ENCODE measurements at regions not wholly inside any gene's neighbourhood (a gene's known extent, or its start where the extent isn't known, plus 50 kb on each side); places are given as distances from the start of the nearest gene placed in this dataset.

DNA sequence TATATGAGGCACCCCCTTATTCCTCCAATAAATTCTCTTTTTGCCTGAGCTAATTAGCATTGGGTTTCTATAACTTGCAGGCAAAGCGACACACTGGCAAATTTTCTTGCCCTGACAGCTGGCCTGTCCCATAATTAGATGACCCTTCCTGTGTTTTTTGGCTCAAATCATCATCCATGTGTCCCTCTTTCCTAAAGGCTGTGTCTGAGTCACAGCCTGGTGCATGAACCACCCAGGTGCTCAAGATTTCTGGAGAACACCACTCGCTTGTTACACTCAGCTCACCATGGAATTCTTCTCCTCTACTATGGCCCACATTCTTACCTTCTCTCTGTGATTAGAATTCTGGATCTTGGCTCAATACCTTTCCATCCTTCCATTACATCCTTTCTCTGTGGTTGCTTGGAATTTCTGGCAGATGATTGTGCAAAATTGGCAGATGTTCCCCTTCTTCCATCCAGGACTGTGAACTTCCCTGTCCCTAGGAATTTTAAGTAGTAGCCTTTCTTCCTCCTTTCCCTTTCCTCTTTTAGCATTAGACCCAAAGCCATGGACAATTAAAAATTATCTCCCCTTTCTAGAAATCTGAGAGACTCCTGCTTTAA is 116.0 kb upstream of the ANKRD1 start:
- intact Hi-C loops (cut with micrococcal nuclease) = no loop called here
- Mint-ChIP-seq H3K27ac (no peak overlapping the region), H3K27me3 (peaks cover 4% of the 10 kb centered on the region), H3K9me3 (peaks cover 8% of the 10 kb centered on the region), H3K4me1 (ENCODE audit: low read depth) (peaks cover 26% of the 10 kb centered on the region), H3K36me3 (ENCODE audit: low read depth) (no peaks in the 10 kb centered on the region), H3K4me3 (no peak overlapping the region)

DNA sequence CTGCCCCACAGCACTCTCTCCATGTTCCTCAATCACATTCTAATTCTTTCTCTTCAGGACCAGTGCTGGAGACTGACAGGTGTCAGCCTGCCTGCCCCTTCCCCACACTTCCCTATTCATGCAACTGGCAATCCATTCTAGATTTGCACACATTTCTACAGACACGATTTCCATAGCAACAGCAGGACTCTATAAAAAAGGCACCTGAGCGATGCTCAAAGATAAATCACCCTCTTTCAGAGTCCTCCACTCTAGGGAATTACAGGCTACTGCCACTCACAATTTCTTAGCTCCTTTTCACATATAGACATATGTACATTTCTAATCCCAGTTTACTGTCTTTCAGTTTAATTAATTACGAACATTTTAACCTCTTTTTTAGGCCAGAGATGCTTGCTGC is 118.1 kb upstream of the ANKRD1 start:
- intact Hi-C loops (cut with micrococcal nuclease) = no loop called here

DNA sequence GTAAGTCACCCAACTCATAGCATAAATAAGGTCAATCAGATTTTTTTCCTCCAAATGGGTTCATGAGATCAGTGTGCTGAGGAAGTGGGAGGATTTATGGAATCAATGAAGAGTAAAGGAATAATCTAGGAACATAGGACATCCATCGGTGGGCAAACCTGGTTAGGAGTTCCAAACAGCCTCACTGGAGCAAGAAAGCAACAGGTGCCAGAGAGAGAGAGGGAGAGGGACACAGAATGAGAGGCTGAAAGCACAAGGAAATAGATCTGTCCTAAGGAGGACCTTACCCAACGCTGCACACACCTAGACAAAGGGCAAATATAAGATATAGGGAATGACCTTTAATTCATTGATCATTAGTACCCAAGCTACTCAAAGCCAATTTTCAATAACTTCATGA is 119.5 kb upstream of the ANKRD1 start:
- H3K9me3 Mint-ChIP-seq = no peaks in the 10 kb centered on the region
- H3K36me3 Mint-ChIP-seq (ENCODE audit: low read depth) = no peaks in the 10 kb centered on the region
- intact Hi-C loops (cut with micrococcal nuclease) = no loop called here
- no peak overlapping the region for H3K27ac Mint-ChIP-seq
- H3K27me3 Mint-ChIP-seq = peaks cover 2% of the 10 kb centered on the region
- peaks cover 8% of the 10 kb centered on the region for H3K4me1 Mint-ChIP-seq (ENCODE audit: low read depth)
- H3K4me3 Mint-ChIP-seq = no peak overlapping the region

More for the DNA sequence above, 118.1 kb upstream of the ANKRD1 start:
- peaks cover 2% of the 10 kb centered on the region for H3K27me3 Mint-ChIP-seq
- H3K9me3 Mint-ChIP-seq = peaks cover 7% of the 10 kb centered on the region
- no peak overlapping the region for H3K27ac Mint-ChIP-seq
- no peak overlapping the region for H3K4me3 Mint-ChIP-seq
- H3K36me3 Mint-ChIP-seq (ENCODE audit: low read depth) = no peaks in the 10 kb centered on the region
- H3K4me1 Mint-ChIP-seq (ENCODE audit: low read depth) = peaks cover 16% of the 10 kb centered on the region

DNA sequence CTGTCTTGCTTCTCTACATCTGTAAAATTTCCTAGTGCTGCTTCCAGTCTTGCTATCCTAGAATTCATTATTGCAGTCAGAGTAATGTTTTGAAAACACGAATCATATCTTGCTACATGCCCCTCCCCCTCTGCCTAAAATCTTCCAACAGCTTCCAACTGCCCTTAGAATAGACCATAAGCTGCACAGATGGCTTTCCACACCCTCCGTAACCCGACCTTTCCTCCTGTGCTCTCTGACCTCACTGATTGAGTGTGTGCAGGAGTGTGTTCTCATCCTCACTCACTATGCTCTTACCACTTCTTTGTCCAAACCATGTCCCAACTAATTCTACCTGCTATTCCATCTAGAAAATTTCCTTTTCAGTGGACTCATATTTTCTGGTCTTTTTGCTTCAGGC is 121.2 kb upstream of the ANKRD1 start:
- intact Hi-C loops (cut with micrococcal nuclease) = no loop called here
- Mint-ChIP-seq H3K4me1 (ENCODE audit: low read depth) (peaks cover 4% of the 10 kb centered on the region), H3K27me3 (peaks cover 2% of the 10 kb centered on the region), H3K4me3 (no peak overlapping the region), H3K36me3 (ENCODE audit: low read depth) (no peaks in the 10 kb centered on the region), H3K27ac (no peak overlapping the region), H3K9me3 (no peaks in the 10 kb centered on the region)

DNA sequence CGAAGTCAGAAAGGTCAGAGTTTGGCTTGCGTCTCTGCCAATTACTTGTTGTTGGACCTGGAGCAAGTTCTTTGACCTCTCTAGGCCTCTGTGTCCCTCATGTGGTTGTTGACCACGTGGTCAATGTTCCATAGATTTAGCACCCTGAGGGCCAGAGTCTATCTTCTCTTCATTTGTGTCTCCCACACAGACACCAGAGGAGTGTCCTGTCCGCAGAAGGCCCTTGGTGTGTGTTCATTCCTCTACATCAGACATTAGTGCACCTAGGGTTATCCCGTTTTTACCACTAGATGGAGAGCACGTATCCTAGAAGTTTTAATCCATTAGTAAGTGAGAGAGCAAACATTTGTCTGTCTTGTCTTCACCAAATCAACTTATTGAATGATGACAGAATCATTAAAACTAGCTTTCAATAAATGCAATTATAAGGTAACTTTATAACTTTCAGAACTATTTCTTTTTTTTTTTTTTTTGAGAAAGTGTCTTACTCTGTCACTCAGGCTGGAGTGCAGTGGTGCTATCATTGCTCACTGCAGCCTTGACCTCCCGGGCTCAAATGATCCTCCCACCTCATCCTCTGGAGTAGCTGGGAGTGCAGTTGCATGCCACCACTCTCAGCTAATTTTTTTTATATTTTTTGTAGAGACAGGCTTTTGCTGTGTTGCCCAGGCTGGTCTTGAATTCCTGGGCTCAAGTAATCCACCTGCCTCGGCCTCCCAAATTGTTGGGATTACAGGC is 122.5 kb upstream of the ANKRD1 start:
- Mint-ChIP-seq H3K27ac (no peak overlapping the region), H3K9me3 (no peaks in the 10 kb centered on the region), H3K4me3 (no peak overlapping the region), H3K36me3 (ENCODE audit: low read depth) (no peaks in the 10 kb centered on the region), H3K4me1 (ENCODE audit: low read depth) (no peaks in the 10 kb centered on the region), H3K27me3 (peaks cover 2% of the 10 kb centered on the region)
- intact Hi-C loops (cut with micrococcal nuclease) = no loop called here

DNA sequence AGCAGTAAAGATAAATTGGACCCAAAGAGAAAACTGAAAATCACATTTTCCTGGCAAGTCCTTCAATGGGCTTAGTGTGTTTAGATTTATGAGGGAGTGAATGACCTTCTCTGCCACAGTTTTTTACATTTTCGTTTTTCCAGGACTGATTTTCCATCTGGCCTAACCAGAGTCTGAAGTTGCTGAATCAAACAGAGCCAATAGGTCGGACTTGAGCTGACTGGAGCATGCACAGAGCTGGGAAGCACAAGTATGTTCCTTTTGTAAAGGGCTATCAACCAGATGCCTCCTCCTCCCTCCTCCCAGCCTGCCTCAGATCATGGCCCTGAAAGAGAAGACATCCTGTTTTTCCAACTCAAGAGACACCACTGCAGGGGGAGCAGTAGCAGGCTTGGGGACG is 126.0 kb upstream of the ANKRD1 start:
- Mint-ChIP-seq H3K27ac (no peak overlapping the region), H3K4me1 (ENCODE audit: low read depth) (no peaks in the 10 kb centered on the region), H3K4me3 (no peak overlapping the region), H3K9me3 (no peaks in the 10 kb centered on the region), H3K27me3 (no peaks in the 10 kb centered on the region), H3K36me3 (ENCODE audit: low read depth) (no peaks in the 10 kb centered on the region)
- intact Hi-C loops (cut with micrococcal nuclease) = no loop called here

DNA sequence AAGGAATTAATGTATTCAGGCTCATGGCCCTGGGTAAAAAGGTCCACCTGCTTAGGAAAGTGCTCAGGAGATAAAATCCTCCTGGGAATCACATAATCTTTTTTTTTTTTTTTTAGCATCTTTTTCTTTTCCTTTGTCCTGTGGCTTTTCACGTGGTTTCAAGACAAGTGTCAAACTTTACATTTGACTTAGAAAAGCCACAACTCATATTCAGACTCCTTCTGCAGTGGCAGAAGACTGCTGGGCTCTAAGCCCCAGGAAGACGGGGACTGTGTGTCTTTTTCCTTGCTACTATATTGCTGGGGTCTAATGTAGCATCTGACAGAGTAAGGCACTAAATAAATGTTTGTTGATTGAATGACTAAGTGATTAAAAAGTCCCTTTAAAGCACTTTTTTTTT is 127.5 kb upstream of the ANKRD1 start:
- intact Hi-C loops (cut with micrococcal nuclease) = no loop called here
- no peak overlapping the region for H3K4me3 Mint-ChIP-seq
- H3K36me3 Mint-ChIP-seq (ENCODE audit: low read depth) = no peaks in the 10 kb centered on the region
- H3K4me1 Mint-ChIP-seq (ENCODE audit: low read depth) = no peaks in the 10 kb centered on the region
- H3K27ac Mint-ChIP-seq = no peak overlapping the region
- no peaks in the 10 kb centered on the region for H3K27me3 Mint-ChIP-seq
- no peaks in the 10 kb centered on the region for H3K9me3 Mint-ChIP-seq

DNA sequence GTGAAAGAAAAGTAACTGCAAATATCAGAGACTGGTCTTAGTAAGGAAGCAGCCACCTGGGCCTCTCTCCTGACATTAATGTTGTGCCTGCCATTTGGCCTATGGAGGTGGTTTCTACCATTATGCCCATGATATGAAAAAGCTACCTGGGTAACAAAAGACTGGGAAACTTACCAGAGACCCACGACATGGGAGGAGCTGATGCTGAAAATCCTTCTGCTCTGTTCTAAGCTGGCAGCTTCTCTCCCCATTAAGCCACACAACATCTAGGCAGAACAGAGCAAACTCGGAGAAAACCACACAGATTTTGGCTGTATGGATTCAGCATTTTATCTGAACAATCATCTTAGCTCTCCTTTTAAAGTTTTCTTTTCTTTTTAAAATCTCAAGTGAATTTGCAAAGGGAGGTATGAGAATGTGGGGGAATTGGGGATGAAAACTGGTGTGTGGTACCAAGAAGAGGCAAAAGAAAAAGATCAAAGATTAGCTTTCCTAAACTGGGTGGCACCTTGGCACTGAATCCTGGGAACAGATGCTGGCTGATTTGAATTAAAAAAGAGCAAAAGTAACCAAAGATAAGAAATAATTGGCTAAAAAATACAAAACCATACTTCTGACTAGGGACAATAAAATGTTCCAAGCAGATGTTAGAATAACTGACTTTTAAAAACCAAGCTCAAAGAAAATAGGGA is 128.6 kb upstream of the ANKRD1 start:
- H3K27me3 Mint-ChIP-seq = no peaks in the 10 kb centered on the region
- no peak overlapping the region for H3K27ac Mint-ChIP-seq
- H3K4me3 Mint-ChIP-seq = no peak overlapping the region
- H3K36me3 Mint-ChIP-seq (ENCODE audit: low read depth) = no peaks in the 10 kb centered on the region
- H3K4me1 Mint-ChIP-seq (ENCODE audit: low read depth) = no peaks in the 10 kb centered on the region
- intact Hi-C loops (cut with micrococcal nuclease) = no loop called here
- H3K9me3 Mint-ChIP-seq = no peaks in the 10 kb centered on the region

DNA sequence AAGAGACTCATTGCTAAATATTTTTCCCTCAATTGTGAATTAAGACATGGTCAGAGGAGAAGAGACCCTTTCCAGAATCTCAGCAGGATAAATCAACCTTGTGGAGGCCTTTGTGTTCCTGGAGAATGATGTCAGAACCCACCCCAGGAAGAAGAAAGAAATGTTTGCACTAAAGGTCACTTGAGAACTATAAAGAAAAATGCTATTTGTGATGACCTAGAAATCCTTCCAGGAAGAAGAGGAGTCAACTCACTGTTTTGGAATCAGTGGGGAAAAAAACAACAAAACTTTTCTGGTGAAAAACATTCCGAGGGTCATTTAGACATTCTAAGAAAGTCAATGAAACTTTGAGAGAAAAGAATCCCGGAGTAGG is 129.1 kb upstream of the ANKRD1 start:
- no peak overlapping the region for H3K27ac Mint-ChIP-seq
- no peaks in the 10 kb centered on the region for H3K36me3 Mint-ChIP-seq (ENCODE audit: low read depth)
- H3K4me3 Mint-ChIP-seq = no peak overlapping the region
- intact Hi-C loops (cut with micrococcal nuclease) = no loop called here
- H3K4me1 Mint-ChIP-seq (ENCODE audit: low read depth) = no peaks in the 10 kb centered on the region
- H3K27me3 Mint-ChIP-seq = no peaks in the 10 kb centered on the region
- H3K9me3 Mint-ChIP-seq = no peaks in the 10 kb centered on the region

DNA sequence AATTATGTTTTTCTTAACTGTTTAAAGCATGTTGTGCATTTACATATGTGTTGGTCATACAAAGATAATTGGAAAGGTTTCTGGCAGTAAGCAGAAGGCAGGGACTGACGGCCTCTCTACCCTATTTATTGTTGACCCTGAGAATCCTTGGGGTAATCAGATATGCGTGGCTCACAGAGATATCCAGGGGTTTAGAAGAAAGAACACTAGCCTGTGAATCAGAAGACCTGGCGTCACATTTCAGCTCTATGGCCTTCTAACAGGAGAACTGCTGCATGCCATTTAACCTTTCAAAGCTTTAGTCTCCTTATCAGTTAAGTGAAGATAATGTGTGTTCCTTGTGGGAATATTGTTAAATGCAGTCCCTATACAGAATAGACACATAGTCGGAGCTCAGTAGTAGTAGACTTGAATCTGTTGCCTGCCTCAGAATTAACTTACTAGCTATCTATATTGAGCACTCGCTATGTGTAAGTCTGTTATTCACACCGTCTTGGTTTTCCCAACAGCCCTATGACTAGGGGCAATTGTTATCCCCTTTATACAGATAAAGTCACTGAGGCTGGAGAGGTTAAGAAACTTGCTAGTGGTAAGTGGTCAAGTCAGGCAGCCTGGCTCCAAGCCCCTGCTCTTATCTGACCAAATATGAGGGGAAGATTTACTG is 129.6 kb upstream of the ANKRD1 start:
- Mint-ChIP-seq H3K36me3 (ENCODE audit: low read depth) (no peaks in the 10 kb centered on the region), H3K4me3 (no peak overlapping the region), H3K9me3 (no peaks in the 10 kb centered on the region)

DNA sequence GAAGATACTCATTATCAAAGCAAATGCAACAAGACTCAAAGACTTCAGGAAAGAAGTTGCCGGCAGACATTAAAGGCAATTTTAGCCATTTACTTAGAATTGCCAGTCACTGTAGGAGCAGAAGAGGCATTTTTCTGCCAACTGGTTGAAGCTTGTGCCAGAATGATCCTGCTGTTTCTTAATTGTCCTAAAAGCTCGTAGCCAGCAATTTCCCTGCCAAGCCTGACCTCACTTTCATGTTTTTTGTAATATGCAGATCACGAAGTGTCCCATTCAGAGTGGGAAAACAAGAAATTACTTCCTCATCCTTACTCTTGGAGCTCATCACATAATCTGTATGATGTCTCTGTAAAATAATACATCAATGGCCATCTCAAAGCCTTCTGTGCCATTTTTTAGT is 130.9 kb upstream of the ANKRD1 start:
- intact Hi-C loops (cut with micrococcal nuclease) = no loop called here
- Mint-ChIP-seq H3K4me3 (no peak overlapping the region), H3K4me1 (ENCODE audit: low read depth) (no peaks in the 10 kb centered on the region), H3K9me3 (no peaks in the 10 kb centered on the region), H3K27me3 (no peaks in the 10 kb centered on the region), H3K36me3 (ENCODE audit: low read depth) (no peaks in the 10 kb centered on the region), H3K27ac (no peak overlapping the region)

More for the DNA sequence above, 129.6 kb upstream of the ANKRD1 start:
- intact Hi-C loops (cut with micrococcal nuclease) = no loop called here
- Mint-ChIP-seq H3K27me3 (no peaks in the 10 kb centered on the region), H3K27ac (no peak overlapping the region), H3K4me1 (ENCODE audit: low read depth) (no peaks in the 10 kb centered on the region)

DNA sequence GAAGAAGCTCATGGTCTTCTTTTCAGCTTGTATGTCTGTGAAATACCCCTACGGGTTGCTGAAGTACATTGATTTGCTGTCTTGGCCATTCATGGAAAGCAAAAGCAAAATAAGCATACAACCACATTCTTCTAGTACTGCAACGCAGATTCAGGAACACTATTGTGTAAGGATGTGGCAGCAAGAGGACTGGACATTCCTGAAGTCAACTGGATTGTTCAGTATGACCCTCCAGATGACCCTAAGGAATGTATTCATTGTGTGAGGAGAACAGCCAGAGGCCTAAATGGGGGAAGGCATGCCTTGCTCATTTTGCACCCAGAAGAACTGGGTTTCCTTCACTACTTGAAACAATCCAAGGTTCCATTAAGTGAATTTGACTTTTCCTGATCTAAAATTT is 133.4 kb upstream of the ANKRD1 start:
- Mint-ChIP-seq H3K27ac (no peak overlapping the region), H3K4me1 (ENCODE audit: low read depth) (no peaks in the 10 kb centered on the region), H3K36me3 (ENCODE audit: low read depth) (no peaks in the 10 kb centered on the region), H3K4me3 (no peak overlapping the region), H3K9me3 (no peaks in the 10 kb centered on the region), H3K27me3 (no peaks in the 10 kb centered on the region)
- intact Hi-C loops (cut with micrococcal nuclease) = no loop called here

DNA sequence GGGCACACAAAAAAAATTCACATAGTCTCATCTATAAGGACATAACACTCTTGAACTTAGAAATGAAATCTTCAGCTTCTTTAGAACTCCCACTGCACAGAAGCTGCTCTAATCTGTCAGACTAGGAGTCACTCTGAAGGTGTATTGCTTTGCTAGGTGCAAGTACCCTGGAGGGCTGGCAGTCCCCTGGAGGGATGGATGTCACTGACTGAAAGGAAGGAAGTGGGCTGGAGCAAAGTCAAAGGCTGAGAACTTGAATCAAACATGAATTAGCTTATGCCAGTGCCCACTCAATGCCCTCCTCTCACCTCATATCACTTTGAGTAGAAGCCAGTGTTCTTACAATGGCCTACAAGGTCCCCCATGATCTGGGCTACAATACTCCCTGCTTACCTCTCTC is 140.3 kb upstream of the ANKRD1 start:
- Mint-ChIP-seq H3K36me3 (ENCODE audit: low read depth) (no peaks in the 10 kb centered on the region), H3K4me3 (no peak overlapping the region), H3K9me3 (no peaks in the 10 kb centered on the region), H3K27me3 (no peaks in the 10 kb centered on the region), H3K27ac (no peak overlapping the region), H3K4me1 (ENCODE audit: low read depth) (no peaks in the 10 kb centered on the region)
- intact Hi-C loops (cut with micrococcal nuclease) = no loop called here

DNA sequence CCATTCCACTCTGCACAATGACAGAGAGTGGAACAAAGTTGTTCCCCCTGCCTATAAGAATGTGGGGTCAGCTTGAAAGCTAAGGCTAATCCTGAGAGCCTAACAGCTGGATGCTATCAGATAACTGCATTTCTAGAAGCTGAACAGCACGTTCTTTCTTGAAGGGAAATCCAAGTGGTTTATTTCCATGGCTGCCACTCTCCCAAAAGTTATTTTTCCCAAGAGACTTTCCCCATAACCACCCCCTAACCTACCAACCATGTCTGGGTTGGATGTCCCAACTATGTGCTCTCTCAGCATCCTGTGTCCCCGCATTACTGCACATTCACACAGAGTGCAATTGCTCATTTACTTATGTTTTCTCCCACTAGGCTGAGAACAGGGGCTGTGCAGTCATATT is 140.7 kb upstream of the ANKRD1 start:
- no peak overlapping the region for H3K4me3 Mint-ChIP-seq
- no peaks in the 10 kb centered on the region for H3K27me3 Mint-ChIP-seq
- intact Hi-C loops (cut with micrococcal nuclease) = no loop called here
- H3K4me1 Mint-ChIP-seq (ENCODE audit: low read depth) = no peaks in the 10 kb centered on the region
- no peaks in the 10 kb centered on the region for H3K9me3 Mint-ChIP-seq
- no peak overlapping the region for H3K27ac Mint-ChIP-seq
- H3K36me3 Mint-ChIP-seq (ENCODE audit: low read depth) = no peaks in the 10 kb centered on the region

Measured in dendritic cell treated with granulocyte-macrophage colony-stimulating factor and Interleukin-4, amounts not matched to agents 40 ng/mL and 50 ng/mL, for 4 days (primary cell).